GM10266 (cell line): ENCODE measurements at regions not wholly inside any gene's neighbourhood (a gene's known extent, or its start where the extent isn't known, plus 50 kb on each side); places are given as distances from the start of the nearest gene placed in this dataset.

Source experiments
- DNase-seq: peaks from one replicate; pipeline ENCODE4 v3.0.0; 2012; ENCODE audit errors: extremely low spot score
- CTCF ChIP-seq: IDR thresholded peaks from 2 replicates; pipeline ENCODE4 v1.5.1; 2012; ENCODE audit warnings: mild to moderate bottlenecking, low read depth; ENCODE audit not compliant: control insufficient read depth, insufficient read depth; ENCODE audit errors: missing control alignments

- TF ChIP-seq CTCF = no peak
- no peak for DNase-seq
These were observed 69.9 kb upstream of the CLDN5 start for GRCh38 chr22:19593991-19594569.

- TF ChIP-seq CTCF = no peak
- no peak for DNase-seq
These were observed 71.3 kb upstream of the CLDN5 start for GRCh38 chr22:19595532-19595931.

- DNase-seq = no peak
- TF ChIP-seq CTCF = no peak
These were observed 72.6 kb upstream of the CLDN5 start for GRCh38 chr22:19596680-19597398.

GRCh38 chr22:19597399-19597735, 73.2 kb upstream of the CLDN5 start:
- TF ChIP-seq CTCF = no peak

GRCh38 chr22:19598054-19598855, 74.0 kb upstream of the CLDN5 start:
- TF ChIP-seq CTCF = no peak
- DNase-seq = no peak

More at GRCh38 chr22:19597399-19597735, 73.2 kb upstream of the CLDN5 start:
- DNase-seq = no peak

GRCh38 chr22:19599004-19599403, 74.8 kb upstream of the CLDN5 start:
- DNase-seq = no peak
- no peak for TF ChIP-seq CTCF
